Karpas-422 (cell line): ENCODE measurements at regions not wholly inside any gene's neighbourhood (a gene's known extent, or its start where the extent isn't known, plus 50 kb on each side); places are given as distances from the start of the nearest gene placed in this dataset.

Experiments
- DNase-seq: peaks from one replicate; pipeline ENCODE4 v3.0.0-alpha.2; 2015
- H2AFZ ChIP-seq: fragments of 200-600 bp; sonication (generic); 2 replicates; pipeline ENCODE4 v1.6.1; 2014; ENCODE audit warnings: antibody characterized with exemption, low read length, mixed read lengths
- H3K27ac ChIP-seq: fragments of 200-600 bp; sonication (generic); 2 replicates; pipeline ENCODE4 v1.5.1; 2014; ENCODE audit warnings: mild to moderate bottlenecking, low read length, moderate library complexity
- H3K27me3 ChIP-seq: fragments of 200-600 bp; sonication (generic); 2 replicates; pipeline ENCODE4 v1.6.1; 2014; ENCODE audit warnings: low read length, mixed read lengths
- H3K36me3 ChIP-seq: fragments of 200-600 bp; sonication (generic); 2 replicates; pipeline ENCODE4 v1.6.1; 2014; ENCODE audit warnings: low read length, mixed read lengths; ENCODE audit not compliant: insufficient read depth
- H3K4me1 ChIP-seq: fragments of 200-600 bp; sonication (generic); 2 replicates; pipeline ENCODE4 v1.6.1; 2014; ENCODE audit warnings: mild to moderate bottlenecking, low read length, mixed read lengths
- H3K4me2 ChIP-seq: fragments of 200-600 bp; sonication (generic); 2 replicates; pipeline ENCODE4 v1.6.1; 2014; ENCODE audit warnings: low read length, low read depth, mild to moderate bottlenecking; ENCODE audit not compliant: poor library complexity, severe bottlenecking
- H3K4me3 ChIP-seq: fragments of 200-600 bp; sonication (generic); 2 replicates; pipeline ENCODE4 v1.5.1; 2014; ENCODE audit warnings: mild to moderate bottlenecking, antibody characterized with exemption, low read length, mixed read lengths
- H3K79me2 ChIP-seq: fragments of 200-600 bp; sonication (generic); 2 replicates; pipeline ENCODE4 v1.6.1; 2014; ENCODE audit warnings: mild to moderate bottlenecking, low read length, mixed read lengths
- H3K9ac ChIP-seq: fragments of 200-600 bp; sonication (generic); 2 replicates; pipeline ENCODE4 v1.6.0; 2014; ENCODE audit warnings: low read length
- H3K9me2 ChIP-seq: fragments of 200-600 bp; sonication (generic), shearing (Covaris generic); replicated peaks from 2 replicates; pipeline ENCODE4 v1.6.0; 2014; ENCODE audit warnings: mild to moderate bottlenecking, low read length, moderate library complexity; ENCODE audit not compliant: insufficient read depth
- H3K9me3 ChIP-seq: fragments of 300-700, 200-600 bp; sonication (generic); 2 replicates; pipeline ENCODE4 v1.6.1; 2014; ENCODE audit warnings: low read length, mixed read lengths
- H4K20me1 ChIP-seq: fragments of 200-600 bp; sonication (generic); 2 replicates; pipeline ENCODE4 v1.6.1; 2014; ENCODE audit warnings: mild to moderate bottlenecking, antibody characterized with exemption, low read length, low read depth; ENCODE audit not compliant: insufficient read depth

- Histone ChIP-seq H3K4me2 (no peak overlapping the region), H3K9ac (no peak overlapping the region), H4K20me1 (no peaks in the 10 kb centered on the region), H3K4me1 (no peaks in the 10 kb centered on the region), H3K36me3 (no peaks in the 10 kb centered on the region), H3K4me3 (no peak overlapping the region), H2AFZ (no peak overlapping the region), H3K27me3 (no peaks in the 10 kb centered on the region), H3K9me2 (no peaks in the 10 kb centered on the region), H3K27ac (no peak overlapping the region), H3K79me2 (no peaks in the 10 kb centered on the region), H3K9me3 (no peaks in the 10 kb centered on the region)
- DNase-seq, result peak; percentile 63
Measured at GRCh38 chr6:21648475-21649050, 55.0 kb downstream of the SOX4 start.

- no peaks in the 10 kb centered on the region for H3K9me2 ChIP-seq
- H3K4me1 ChIP-seq, result no peaks in the 10 kb centered on the region
- no peaks in the 10 kb centered on the region for H4K20me1 ChIP-seq
- H3K27ac ChIP-seq, result no peak overlapping the region
- H2AFZ ChIP-seq, result no peak overlapping the region
- no peak overlapping the region for H3K4me3 ChIP-seq
- no peaks in the 10 kb centered on the region for H3K36me3 ChIP-seq
- no peaks in the 10 kb centered on the region for H3K9me3 ChIP-seq
- no peaks in the 10 kb centered on the region for H3K79me2 ChIP-seq
- H3K9ac ChIP-seq, result no peak overlapping the region
- H3K4me2 ChIP-seq, result no peak overlapping the region
- no peaks in the 10 kb centered on the region for H3K27me3 ChIP-seq
- no peak for DNase-seq
Measured at GRCh38 chr6:21653323-21653722, 59.8 kb downstream of the SOX4 start.

- Histone ChIP-seq H3K27me3 (no peaks in the 10 kb centered on the region), H3K9me3 (no peaks in the 10 kb centered on the region), H3K4me3 (no peak overlapping the region), H4K20me1 (no peaks in the 10 kb centered on the region), H3K36me3 (no peaks in the 10 kb centered on the region), H3K4me1 (no peaks in the 10 kb centered on the region), H3K79me2 (no peaks in the 10 kb centered on the region), H3K4me2 (no peak overlapping the region), H3K9me2 (no peaks in the 10 kb centered on the region), H3K27ac (no peak overlapping the region), H3K9ac (no peak overlapping the region), H2AFZ (no peak overlapping the region)
- DNase-seq, result no peak
Measured at GRCh38 chr6:21653905-21654304, 60.4 kb downstream of the SOX4 start.

- no peak overlapping the region for H3K27ac ChIP-seq
- no peaks in the 10 kb centered on the region for H3K9me3 ChIP-seq
- H3K4me2 ChIP-seq, result no peak overlapping the region
- H3K4me1 ChIP-seq, result no peaks in the 10 kb centered on the region
- H2AFZ ChIP-seq, result no peak overlapping the region
- no peak overlapping the region for H3K4me3 ChIP-seq
- H3K27me3 ChIP-seq, result no peaks in the 10 kb centered on the region
- no peaks in the 10 kb centered on the region for H3K79me2 ChIP-seq
- no peaks in the 10 kb centered on the region for H3K36me3 ChIP-seq
- no peaks in the 10 kb centered on the region for H4K20me1 ChIP-seq
- DNase-seq, result no peak
- H3K9me2 ChIP-seq, result no peaks in the 10 kb centered on the region
- no peak overlapping the region for H3K9ac ChIP-seq
Measured at GRCh38 chr6:21654361-21654760, 60.8 kb downstream of the SOX4 start.

DNA sequence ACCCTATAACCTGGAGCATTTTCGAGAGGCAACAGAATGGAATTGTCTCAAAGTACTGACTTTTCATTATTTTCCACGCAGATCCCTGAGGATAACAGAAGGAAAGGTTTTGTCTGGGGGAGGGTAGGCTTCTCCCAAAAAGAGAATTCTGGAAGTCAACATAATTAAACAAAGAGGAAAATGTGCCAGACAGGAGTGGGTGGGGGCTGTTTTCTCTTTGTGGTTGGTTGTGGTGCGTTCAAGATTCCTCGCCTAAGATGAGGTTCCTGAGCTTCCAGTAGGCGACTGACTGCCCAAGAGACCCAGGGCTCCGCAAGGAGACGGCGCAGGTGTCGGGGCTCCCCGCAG, 70.4 kb downstream of the SOX4 start:
- Histone ChIP-seq H3K36me3 (no peaks in the 10 kb centered on the region), H4K20me1 (no peaks in the 10 kb centered on the region), H3K9me3 (no peaks in the 10 kb centered on the region), H3K4me1 (no peaks in the 10 kb centered on the region), H2AFZ (no peak overlapping the region), H3K9me2 (no peaks in the 10 kb centered on the region), H3K9ac (no peak overlapping the region), H3K4me2 (no peak overlapping the region), H3K27me3 (no peaks in the 10 kb centered on the region), H3K27ac (no peak overlapping the region), H3K4me3 (no peak overlapping the region), H3K79me2 (no peaks in the 10 kb centered on the region)
- DNase-seq, result no peak

DNA sequence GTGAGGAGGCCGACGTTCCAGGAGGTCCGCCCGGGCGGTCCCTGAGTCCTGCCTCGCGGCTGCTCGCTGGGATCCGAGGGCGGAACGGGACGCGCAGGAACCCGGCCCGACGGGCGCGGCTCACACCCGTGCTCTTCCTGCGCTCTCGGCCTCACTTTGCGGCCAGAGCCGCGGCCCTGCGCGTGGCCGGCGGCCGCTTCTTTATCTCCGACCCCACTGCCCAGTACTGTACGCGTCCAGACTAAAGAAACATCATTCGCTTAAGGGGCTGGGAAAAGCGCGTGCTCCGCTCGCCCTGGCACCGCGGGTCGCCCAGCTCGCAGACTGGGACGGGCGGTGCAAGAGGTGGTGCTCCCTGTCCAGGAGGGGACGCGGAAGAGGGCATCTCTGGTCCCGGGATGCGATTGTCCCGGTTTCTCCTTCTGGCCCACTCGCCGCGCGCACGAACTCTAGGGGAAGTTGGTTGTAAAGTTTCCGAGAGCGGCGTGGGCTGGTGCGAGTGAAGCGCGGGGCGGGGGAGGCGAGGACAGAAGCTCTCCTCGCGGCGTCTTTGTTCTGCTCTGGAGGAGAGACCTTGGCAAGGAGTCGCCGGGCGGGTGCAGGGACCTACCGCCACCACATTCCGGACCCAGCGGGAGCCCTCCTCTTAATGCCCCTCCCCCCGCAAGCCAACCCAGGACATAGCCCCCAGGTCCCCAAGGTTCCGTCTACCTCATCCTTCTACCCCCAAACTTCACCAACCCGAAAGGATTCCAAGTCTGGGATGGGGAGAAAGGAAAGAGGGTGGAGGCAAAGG, 71.0 kb downstream of the SOX4 start:
- no peak overlapping the region for H3K27ac ChIP-seq
- H3K4me2 ChIP-seq, result no peak overlapping the region
- no peak overlapping the region for H2AFZ ChIP-seq
- H3K4me1 ChIP-seq, result no peaks in the 10 kb centered on the region
- no peaks in the 10 kb centered on the region for H4K20me1 ChIP-seq
- no peak overlapping the region for H3K4me3 ChIP-seq
- DNase-seq, result no peak
- H3K9me2 ChIP-seq, result no peaks in the 10 kb centered on the region
- H3K9me3 ChIP-seq, result no peaks in the 10 kb centered on the region
- H3K36me3 ChIP-seq, result no peaks in the 10 kb centered on the region
- H3K79me2 ChIP-seq, result no peaks in the 10 kb centered on the region
- H3K27me3 ChIP-seq, result no peaks in the 10 kb centered on the region
- no peak overlapping the region for H3K9ac ChIP-seq

GRCh38 chr6:21665110-21665391, 71.5 kb downstream of the SOX4 start:
- Histone ChIP-seq H3K27ac (no peak overlapping the region), H3K4me1 (no peaks in the 10 kb centered on the region), H3K4me2 (no peak overlapping the region), H3K4me3 (no peak overlapping the region), H3K9me2 (no peaks in the 10 kb centered on the region), H4K20me1 (no peaks in the 10 kb centered on the region), H3K79me2 (no peaks in the 10 kb centered on the region), H3K36me3 (no peaks in the 10 kb centered on the region), H3K9ac (no peak overlapping the region), H3K9me3 (no peaks in the 10 kb centered on the region), H2AFZ (no peak overlapping the region), H3K27me3 (no peaks in the 10 kb centered on the region)
- no peak for DNase-seq

GRCh38 chr6:21665392-21666200, 72.0 kb downstream of the SOX4 start:
- no peaks in the 10 kb centered on the region for H3K9me2 ChIP-seq
- H4K20me1 ChIP-seq, result no peaks in the 10 kb centered on the region
- H3K9ac ChIP-seq, result no peak overlapping the region
- no peak for DNase-seq
- no peak overlapping the region for H3K4me2 ChIP-seq
- H3K4me1 ChIP-seq, result no peaks in the 10 kb centered on the region
- no peaks in the 10 kb centered on the region for H3K9me3 ChIP-seq
- H3K36me3 ChIP-seq, result no peaks in the 10 kb centered on the region
- no peak overlapping the region for H3K27ac ChIP-seq
- no peaks in the 10 kb centered on the region for H3K79me2 ChIP-seq
- no peak overlapping the region for H3K4me3 ChIP-seq
- no peaks in the 10 kb centered on the region for H3K27me3 ChIP-seq
- H2AFZ ChIP-seq, result no peak overlapping the region
